ENCODE measurements at regions not wholly inside any gene's neighbourhood (a gene's known extent, or its start where the extent isn't known, plus 50 kb on each side); places are given as distances from the start of the nearest gene placed in this dataset.

- Histone ChIP-seq H3K4me2 (no peak overlapping the region), H3F3A (replicated peaks; ENCODE audit: low read depth) (no peaks in the 10 kb centered on the region), H2AFZ (no peak overlapping the region), H3K79me2 (replicated peaks; ENCODE audit: insufficient read depth) (no peaks in the 10 kb centered on the region), H3K27me3 (ENCODE audit: insufficient read depth) (no peaks in the 10 kb centered on the region), H3K4me3 (no peak overlapping the region), H3K27ac (ENCODE audit: low read depth) (no peak overlapping the region), H4K20me1 (replicated peaks; ENCODE audit: insufficient read depth) (no peaks in the 10 kb centered on the region), H3K9me2 (ENCODE audit: insufficient read depth) (peaks cover 12% of the 10 kb centered on the region; the same call in 1 of the 2 replicates), H3K36me3 (ENCODE audit: insufficient read depth) (no peaks in the 10 kb centered on the region), H3K4me1 (ENCODE audit: insufficient read depth) (no peaks in the 10 kb centered on the region)
- Mint-ChIP-seq H3K9me3 (no peaks in the 10 kb centered on the region), H3K27me3 (ENCODE audit: insufficient read depth, low read depth, poor library complexity) (no peaks in the 10 kb centered on the region), H3K4me3 (no peak overlapping the region), H3K36me3 (ENCODE audit: low read depth) (no peaks in the 10 kb centered on the region), H3K4me1 (peaks cover 5% of the 10 kb centered on the region; the same call in 2 of the 3 replicates), H3K27ac (no peak overlapping the region; the same call in 1 of the 2 replicates)
- DNase-seq (ENCODE audit: low spot score) (no peak), ATAC-seq (no peak)
- TF ChIP-seq ETS1 (IDR thresholded peaks at IDR 0.05) (no peak), ZNF114 (CRISPR knock-in tag; IDR thresholded peaks at IDR 0.05) (no peak), EZH2phosphoT487 (IDR thresholded peaks at IDR 0.05; ENCODE audit: unreplicated experiment) (no peak), EZH2 (IDR thresholded peaks at IDR 0.05; ENCODE audit: low read depth, unreplicated experiment) (no peak), NANOG (IDR thresholded peaks at IDR 0.05; ENCODE audit: borderline replicate concordance) (no peak), CTCF (conservative IDR thresholded peaks at IDR 0.05; ENCODE audit: low read depth in 2 of 2) (no peak), ZNF462 (CRISPR knock-in tag; IDR thresholded peaks at IDR 0.05) (no peak), CREB1 (CRISPR knock-in tag; IDR thresholded peaks at IDR 0.05; ENCODE audit: low read depth) (no peak), POLR2AphosphoS5 (IDR thresholded peaks at IDR 0.05; ENCODE audit: low read depth) (no peak)
Observed at GRCh38 chr3:59367150-59367549, 317.3 kb upstream of the CFAP20DC start.
